GM23338 (cell line): ENCODE measurements at regions not wholly inside any gene's neighbourhood (a gene's known extent, or its start where the extent isn't known, plus 50 kb on each side); places are given as distances from the start of the nearest gene placed in this dataset.

Experiments used
- CREB1 ChIP-seq: fragments of 250-450 bp; sonication (Bioruptor Pico); IDR thresholded peaks from 2 replicates; pipeline ENCODE4 v1.5.0; 2020; ENCODE audit warnings: low read depth, mild to moderate bottlenecking, moderate library complexity
- EZH2 ChIP-seq: fragments of 200-600 bp; sonication (generic); IDR thresholded peaks from one replicate; pipeline ENCODE4 v1.8.0; 2017; ENCODE audit warnings: antibody characterized with exemption, mild to moderate bottlenecking, low read depth; ENCODE audit not compliant: unreplicated experiment
- EZH2phosphoT487 ChIP-seq: fragments of 200-600 bp; sonication (generic); IDR thresholded peaks from one replicate; pipeline ENCODE4 v1.8.1; 2018; ENCODE audit warnings: antibody characterized with exemption; ENCODE audit not compliant: unreplicated experiment
- POLR2AphosphoS5 ChIP-seq: IDR thresholded peaks from 2 replicates; pipeline ENCODE4 v1.6.1; 2016; ENCODE audit warnings: antibody characterized with exemption, low read depth
- TF ChIP-seq, protein P1 (sequence below), 2 experiments: fragments of 200-600 bp in 1 of 2; sonication (generic) in 1 of 2; conservative IDR thresholded peaks; 2 replicates each; pipeline versions ENCODE4 v1.5.1 to v1.6.1; 2016 to 2017; ENCODE audit warnings: antibody characterized with exemption in 2 of 2, low read depth in 2 of 2, mild to moderate bottlenecking in 2 of 2, moderate library complexity in 1 of 2
- TF ChIP-seq, protein P2 (sequence below): IDR thresholded peaks from 2 replicates; pipeline ENCODE4 v1.6.1; 2016; ENCODE audit warnings: antibody characterized with exemption
- TF ChIP-seq, protein P3 (sequence below): IDR thresholded peaks from one replicate; pipeline ENCODE4 v1.6.1; 2018; ENCODE audit warnings: antibody characterized with exemption; ENCODE audit not compliant: unreplicated experiment

DNA sequence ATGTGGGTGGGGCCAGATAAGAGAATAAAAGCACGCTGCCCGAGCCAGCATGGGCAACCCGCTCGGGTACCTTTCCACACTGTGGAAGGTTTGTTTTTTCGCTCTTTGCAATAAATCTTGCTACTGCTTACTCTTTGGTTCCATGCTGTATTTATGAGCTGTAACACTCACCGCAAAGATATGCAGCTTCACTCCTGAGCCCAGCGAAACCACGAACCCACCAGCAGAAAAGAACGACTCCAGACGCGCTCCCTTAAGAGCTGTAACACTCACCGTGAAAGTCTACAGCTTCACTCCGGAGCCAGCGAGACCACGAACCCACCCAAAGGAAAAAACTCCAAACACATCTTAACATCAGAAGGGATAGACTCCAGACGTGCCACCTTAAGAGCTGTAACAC is 76.7 kb downstream of the TFAP2A start:
- TF ChIP-seq, protein P1, sequence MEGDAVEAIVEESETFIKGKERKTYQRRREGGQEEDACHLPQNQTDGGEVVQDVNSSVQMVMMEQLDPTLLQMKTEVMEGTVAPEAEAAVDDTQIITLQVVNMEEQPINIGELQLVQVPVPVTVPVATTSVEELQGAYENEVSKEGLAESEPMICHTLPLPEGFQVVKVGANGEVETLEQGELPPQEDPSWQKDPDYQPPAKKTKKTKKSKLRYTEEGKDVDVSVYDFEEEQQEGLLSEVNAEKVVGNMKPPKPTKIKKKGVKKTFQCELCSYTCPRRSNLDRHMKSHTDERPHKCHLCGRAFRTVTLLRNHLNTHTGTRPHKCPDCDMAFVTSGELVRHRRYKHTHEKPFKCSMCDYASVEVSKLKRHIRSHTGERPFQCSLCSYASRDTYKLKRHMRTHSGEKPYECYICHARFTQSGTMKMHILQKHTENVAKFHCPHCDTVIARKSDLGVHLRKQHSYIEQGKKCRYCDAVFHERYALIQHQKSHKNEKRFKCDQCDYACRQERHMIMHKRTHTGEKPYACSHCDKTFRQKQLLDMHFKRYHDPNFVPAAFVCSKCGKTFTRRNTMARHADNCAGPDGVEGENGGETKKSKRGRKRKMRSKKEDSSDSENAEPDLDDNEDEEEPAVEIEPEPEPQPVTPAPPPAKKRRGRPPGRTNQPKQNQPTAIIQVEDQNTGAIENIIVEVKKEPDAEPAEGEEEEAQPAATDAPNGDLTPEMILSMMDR (conservative IDR thresholded peaks at IDR 0.05; ENCODE audit: low read depth in 2 of 2) = no peak
- TF ChIP-seq EZH2 (no peak), EZH2phosphoT487 (no peak), POLR2AphosphoS5 (no peak), CREB1 (CRISPR knock-in tag) (no peak)
- TF ChIP-seq, protein P2, sequence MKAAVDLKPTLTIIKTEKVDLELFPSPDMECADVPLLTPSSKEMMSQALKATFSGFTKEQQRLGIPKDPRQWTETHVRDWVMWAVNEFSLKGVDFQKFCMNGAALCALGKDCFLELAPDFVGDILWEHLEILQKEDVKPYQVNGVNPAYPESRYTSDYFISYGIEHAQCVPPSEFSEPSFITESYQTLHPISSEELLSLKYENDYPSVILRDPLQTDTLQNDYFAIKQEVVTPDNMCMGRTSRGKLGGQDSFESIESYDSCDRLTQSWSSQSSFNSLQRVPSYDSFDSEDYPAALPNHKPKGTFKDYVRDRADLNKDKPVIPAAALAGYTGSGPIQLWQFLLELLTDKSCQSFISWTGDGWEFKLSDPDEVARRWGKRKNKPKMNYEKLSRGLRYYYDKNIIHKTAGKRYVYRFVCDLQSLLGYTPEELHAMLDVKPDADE = no peak
- TF ChIP-seq, protein P3, sequence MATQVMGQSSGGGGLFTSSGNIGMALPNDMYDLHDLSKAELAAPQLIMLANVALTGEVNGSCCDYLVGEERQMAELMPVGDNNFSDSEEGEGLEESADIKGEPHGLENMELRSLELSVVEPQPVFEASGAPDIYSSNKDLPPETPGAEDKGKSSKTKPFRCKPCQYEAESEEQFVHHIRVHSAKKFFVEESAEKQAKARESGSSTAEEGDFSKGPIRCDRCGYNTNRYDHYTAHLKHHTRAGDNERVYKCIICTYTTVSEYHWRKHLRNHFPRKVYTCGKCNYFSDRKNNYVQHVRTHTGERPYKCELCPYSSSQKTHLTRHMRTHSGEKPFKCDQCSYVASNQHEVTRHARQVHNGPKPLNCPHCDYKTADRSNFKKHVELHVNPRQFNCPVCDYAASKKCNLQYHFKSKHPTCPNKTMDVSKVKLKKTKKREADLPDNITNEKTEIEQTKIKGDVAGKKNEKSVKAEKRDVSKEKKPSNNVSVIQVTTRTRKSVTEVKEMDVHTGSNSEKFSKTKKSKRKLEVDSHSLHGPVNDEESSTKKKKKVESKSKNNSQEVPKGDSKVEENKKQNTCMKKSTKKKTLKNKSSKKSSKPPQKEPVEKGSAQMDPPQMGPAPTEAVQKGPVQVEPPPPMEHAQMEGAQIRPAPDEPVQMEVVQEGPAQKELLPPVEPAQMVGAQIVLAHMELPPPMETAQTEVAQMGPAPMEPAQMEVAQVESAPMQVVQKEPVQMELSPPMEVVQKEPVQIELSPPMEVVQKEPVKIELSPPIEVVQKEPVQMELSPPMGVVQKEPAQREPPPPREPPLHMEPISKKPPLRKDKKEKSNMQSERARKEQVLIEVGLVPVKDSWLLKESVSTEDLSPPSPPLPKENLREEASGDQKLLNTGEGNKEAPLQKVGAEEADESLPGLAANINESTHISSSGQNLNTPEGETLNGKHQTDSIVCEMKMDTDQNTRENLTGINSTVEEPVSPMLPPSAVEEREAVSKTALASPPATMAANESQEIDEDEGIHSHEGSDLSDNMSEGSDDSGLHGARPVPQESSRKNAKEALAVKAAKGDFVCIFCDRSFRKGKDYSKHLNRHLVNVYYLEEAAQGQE = no peak
